ENCODE measurements at regions not wholly inside any gene's neighbourhood (a gene's known extent, or its start where the extent isn't known, plus 50 kb on each side); places are given as distances from the start of the nearest gene placed in this dataset.

DNA sequence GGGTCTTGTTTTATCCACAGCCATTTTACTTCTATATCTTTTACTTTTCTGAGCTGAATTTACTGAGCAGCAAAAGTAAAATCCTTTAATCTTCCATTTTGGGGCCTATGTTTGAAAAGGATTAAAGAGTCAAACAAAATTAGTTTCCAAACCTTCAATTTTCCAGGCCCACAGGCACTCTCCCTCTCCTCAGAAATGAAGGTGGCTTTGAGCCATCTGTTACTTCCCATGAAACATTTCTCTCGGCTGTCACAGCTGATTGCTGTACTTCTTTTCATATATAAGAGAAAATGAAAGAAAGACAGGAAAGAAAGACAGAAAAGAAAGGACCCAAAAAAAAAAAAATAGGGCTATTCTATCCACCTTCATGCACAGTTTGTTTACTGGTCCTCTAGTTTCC, 194.9 kb downstream of the LACC1 start:
- H3K9me2 ChIP-seq (replicated peaks; ENCODE audit: low read depth, low read length) = no peaks in the 10 kb centered on the region
- no peaks in the 10 kb centered on the region for H3F3A ChIP-seq (ENCODE audit: low read depth)
- H3K36me3 ChIP-seq (ENCODE audit: insufficient read depth, low read length) = no peaks in the 10 kb centered on the region
- H3K27me3 ChIP-seq (ENCODE audit: insufficient read depth, low read length, poor library complexity, severe bottlenecking) = no peaks in the 10 kb centered on the region
- H3K9ac ChIP-seq (ENCODE audit: low read depth, low read length, poor library complexity, severe bottlenecking) = no peak overlapping the region
- peaks cover 4% of the 10 kb centered on the region; the same call in 1 of the 2 replicates for H3K9me3 ChIP-seq (ENCODE audit: insufficient read depth, low read depth, low read length)
- no peaks in the 10 kb centered on the region for H3K4me1 ChIP-seq (ENCODE audit: insufficient read depth, low read length, poor library complexity, severe bottlenecking)
- no peak overlapping the region for H3K4me3 ChIP-seq (ENCODE audit: low read length, poor library complexity, severe bottlenecking)
- no peaks in the 10 kb centered on the region for H4K20me1 ChIP-seq (ENCODE audit: insufficient read depth, low read length, poor library complexity, severe bottlenecking)
- no peak for TF ChIP-seq EZH2phosphoT487 (IDR thresholded peaks at IDR 0.05; ENCODE audit: borderline replicate concordance)
- TF ChIP-seq, protein P1, sequence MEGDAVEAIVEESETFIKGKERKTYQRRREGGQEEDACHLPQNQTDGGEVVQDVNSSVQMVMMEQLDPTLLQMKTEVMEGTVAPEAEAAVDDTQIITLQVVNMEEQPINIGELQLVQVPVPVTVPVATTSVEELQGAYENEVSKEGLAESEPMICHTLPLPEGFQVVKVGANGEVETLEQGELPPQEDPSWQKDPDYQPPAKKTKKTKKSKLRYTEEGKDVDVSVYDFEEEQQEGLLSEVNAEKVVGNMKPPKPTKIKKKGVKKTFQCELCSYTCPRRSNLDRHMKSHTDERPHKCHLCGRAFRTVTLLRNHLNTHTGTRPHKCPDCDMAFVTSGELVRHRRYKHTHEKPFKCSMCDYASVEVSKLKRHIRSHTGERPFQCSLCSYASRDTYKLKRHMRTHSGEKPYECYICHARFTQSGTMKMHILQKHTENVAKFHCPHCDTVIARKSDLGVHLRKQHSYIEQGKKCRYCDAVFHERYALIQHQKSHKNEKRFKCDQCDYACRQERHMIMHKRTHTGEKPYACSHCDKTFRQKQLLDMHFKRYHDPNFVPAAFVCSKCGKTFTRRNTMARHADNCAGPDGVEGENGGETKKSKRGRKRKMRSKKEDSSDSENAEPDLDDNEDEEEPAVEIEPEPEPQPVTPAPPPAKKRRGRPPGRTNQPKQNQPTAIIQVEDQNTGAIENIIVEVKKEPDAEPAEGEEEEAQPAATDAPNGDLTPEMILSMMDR (conservative IDR thresholded peaks at IDR 0.05; ENCODE audit: low read length) = no peak
- H2AFZ ChIP-seq (ENCODE audit: low read length) = no peak overlapping the region
- no peaks in the 10 kb centered on the region for H3K79me2 ChIP-seq (ENCODE audit: insufficient read depth, low read length)
- H3K4me2 ChIP-seq (ENCODE audit: low read depth, low read length, poor library complexity, severe bottlenecking) = no peak overlapping the region

DNA sequence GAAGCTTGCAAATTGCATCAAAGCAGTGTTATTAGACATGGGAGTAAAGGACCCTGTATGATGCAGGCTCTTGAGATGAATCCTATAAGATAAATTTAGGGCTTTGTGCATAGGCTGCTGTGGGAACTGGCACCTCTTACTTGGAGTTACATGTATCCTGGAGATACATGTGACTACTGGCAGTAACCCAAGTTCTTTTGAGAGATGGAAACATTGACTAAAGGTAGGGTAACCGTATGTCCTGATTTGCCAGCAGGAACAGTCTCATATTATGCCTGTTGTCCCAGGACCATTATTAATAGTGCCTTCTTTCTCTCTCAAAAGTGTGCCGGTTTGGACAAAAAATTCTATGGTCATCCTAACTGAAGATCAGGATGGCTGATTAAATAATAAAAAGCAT, 195.4 kb downstream of the LACC1 start:
- H4K20me1 ChIP-seq (ENCODE audit: insufficient read depth, low read length, poor library complexity, severe bottlenecking) = no peaks in the 10 kb centered on the region

DNA sequence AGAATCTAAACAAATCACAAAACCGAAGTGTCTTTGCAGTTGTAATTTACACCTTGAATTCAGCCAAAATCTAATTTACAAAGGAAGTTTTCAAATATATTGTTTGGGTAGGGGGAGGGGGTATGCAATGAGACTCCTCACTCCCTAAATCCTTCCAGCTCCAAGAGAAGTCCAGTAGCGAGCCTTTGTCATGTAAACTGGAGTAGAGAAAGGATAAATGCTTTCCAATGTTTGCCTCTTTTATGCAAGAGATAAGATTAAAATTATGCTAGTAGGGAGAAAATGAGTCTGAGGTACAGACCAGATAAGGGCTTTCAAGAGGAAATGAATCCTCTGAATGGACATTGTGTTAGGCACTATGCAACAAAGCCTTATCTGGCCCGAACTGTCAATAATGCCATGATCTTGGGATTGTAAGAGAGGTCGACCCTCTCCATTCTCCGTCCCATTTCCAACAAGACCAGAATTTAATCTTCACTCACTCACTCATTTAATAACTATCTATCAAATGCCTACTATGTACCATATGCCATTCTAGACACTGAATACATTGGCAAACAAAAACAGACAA, 199.2 kb downstream of the LACC1 start:
- Histone ChIP-seq H3K9me3 (ENCODE audit: insufficient read depth, low read depth, low read length) (no peaks in the 10 kb centered on the region), H3K4me1 (ENCODE audit: insufficient read depth, low read length, poor library complexity, severe bottlenecking) (no peaks in the 10 kb centered on the region), H3K4me3 (ENCODE audit: low read length, poor library complexity, severe bottlenecking) (no peak overlapping the region), H3F3A (ENCODE audit: low read depth) (no peaks in the 10 kb centered on the region), H2AFZ (ENCODE audit: low read length) (no peak overlapping the region), H3K9ac (ENCODE audit: low read depth, low read length, poor library complexity, severe bottlenecking) (no peak overlapping the region), H3K9me2 (replicated peaks; ENCODE audit: low read depth, low read length) (no peaks in the 10 kb centered on the region), H4K20me1 (ENCODE audit: insufficient read depth, low read length, poor library complexity, severe bottlenecking) (no peaks in the 10 kb centered on the region), H3K79me2 (ENCODE audit: insufficient read depth, low read length) (no peaks in the 10 kb centered on the region), H3K27me3 (ENCODE audit: insufficient read depth, low read length, poor library complexity, severe bottlenecking) (no peaks in the 10 kb centered on the region), H3K36me3 (ENCODE audit: insufficient read depth, low read length) (no peaks in the 10 kb centered on the region), H3K4me2 (ENCODE audit: low read depth, low read length, poor library complexity, severe bottlenecking) (no peak overlapping the region)
- no peak for TF ChIP-seq EZH2phosphoT487 (IDR thresholded peaks at IDR 0.05; ENCODE audit: borderline replicate concordance)
- TF ChIP-seq, protein P1 (conservative IDR thresholded peaks at IDR 0.05; ENCODE audit: low read length) = no peak

More for the DNA sequence above, 195.4 kb downstream of the LACC1 start:
- Histone ChIP-seq H2AFZ (ENCODE audit: low read length) (no peak overlapping the region), H3K4me1 (ENCODE audit: insufficient read depth, low read length, poor library complexity, severe bottlenecking) (no peaks in the 10 kb centered on the region), H3K79me2 (ENCODE audit: insufficient read depth, low read length) (no peaks in the 10 kb centered on the region), H3K9me3 (ENCODE audit: insufficient read depth, low read depth, low read length) (peaks cover 4% of the 10 kb centered on the region; the same call in 1 of the 2 replicates), H3K36me3 (ENCODE audit: insufficient read depth, low read length) (no peaks in the 10 kb centered on the region), H3K9me2 (replicated peaks; ENCODE audit: low read depth, low read length) (no peaks in the 10 kb centered on the region), H3K4me3 (ENCODE audit: low read length, poor library complexity, severe bottlenecking) (no peak overlapping the region), H3K9ac (ENCODE audit: low read depth, low read length, poor library complexity, severe bottlenecking) (no peak overlapping the region), H3K4me2 (ENCODE audit: low read depth, low read length, poor library complexity, severe bottlenecking) (no peak overlapping the region), H3K27me3 (ENCODE audit: insufficient read depth, low read length, poor library complexity, severe bottlenecking) (no peaks in the 10 kb centered on the region), H3F3A (ENCODE audit: low read depth) (no peaks in the 10 kb centered on the region)
- TF ChIP-seq, protein P1 (conservative IDR thresholded peaks at IDR 0.05; ENCODE audit: low read length) = no peak
- TF ChIP-seq EZH2phosphoT487 (IDR thresholded peaks at IDR 0.05; ENCODE audit: borderline replicate concordance) = no peak
